ENCODE measurements at regions not wholly inside any gene's neighbourhood (a gene's known extent, or its start where the extent isn't known, plus 50 kb on each side); places are given as distances from the start of the nearest gene placed in this dataset.

DNA sequence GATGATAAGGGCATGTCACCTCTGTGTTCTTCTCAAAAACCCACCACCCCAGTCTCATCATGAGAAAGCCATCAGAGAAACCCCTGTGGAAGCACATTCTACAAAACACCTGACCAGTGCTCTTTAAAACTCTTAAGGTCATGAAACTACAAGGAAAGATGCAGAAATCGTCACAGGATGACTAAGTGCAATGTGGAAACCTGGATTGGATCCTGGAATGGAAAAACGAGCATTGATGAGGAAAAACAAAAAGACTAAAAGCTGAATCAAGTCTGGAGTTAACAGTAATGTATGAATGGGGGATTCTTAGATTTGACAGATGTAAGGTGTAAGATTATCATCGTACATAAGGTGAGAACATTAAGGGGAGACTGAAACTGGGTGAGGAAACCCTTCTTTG, 211.0 kb downstream of the TBX5 start:
- Histone ChIP-seq H3K4me1 (no peaks in the 10 kb centered on the region), H3K27ac (no peak overlapping the region), H3K4me3 (no peak overlapping the region), H3K36me3 (no peaks in the 10 kb centered on the region), H3K9me3 (no peaks in the 10 kb centered on the region), H3K27me3 (peaks cover 25% of the 10 kb centered on the region)
- TF ChIP-seq EP300 (IDR thresholded peaks at IDR 0.05) (no peak), POLR2AphosphoS5 (IDR thresholded peaks at IDR 0.05) (no peak), POLR2A (IDR thresholded peaks at IDR 0.05) (no peak)
- TF ChIP-seq, protein P1, sequence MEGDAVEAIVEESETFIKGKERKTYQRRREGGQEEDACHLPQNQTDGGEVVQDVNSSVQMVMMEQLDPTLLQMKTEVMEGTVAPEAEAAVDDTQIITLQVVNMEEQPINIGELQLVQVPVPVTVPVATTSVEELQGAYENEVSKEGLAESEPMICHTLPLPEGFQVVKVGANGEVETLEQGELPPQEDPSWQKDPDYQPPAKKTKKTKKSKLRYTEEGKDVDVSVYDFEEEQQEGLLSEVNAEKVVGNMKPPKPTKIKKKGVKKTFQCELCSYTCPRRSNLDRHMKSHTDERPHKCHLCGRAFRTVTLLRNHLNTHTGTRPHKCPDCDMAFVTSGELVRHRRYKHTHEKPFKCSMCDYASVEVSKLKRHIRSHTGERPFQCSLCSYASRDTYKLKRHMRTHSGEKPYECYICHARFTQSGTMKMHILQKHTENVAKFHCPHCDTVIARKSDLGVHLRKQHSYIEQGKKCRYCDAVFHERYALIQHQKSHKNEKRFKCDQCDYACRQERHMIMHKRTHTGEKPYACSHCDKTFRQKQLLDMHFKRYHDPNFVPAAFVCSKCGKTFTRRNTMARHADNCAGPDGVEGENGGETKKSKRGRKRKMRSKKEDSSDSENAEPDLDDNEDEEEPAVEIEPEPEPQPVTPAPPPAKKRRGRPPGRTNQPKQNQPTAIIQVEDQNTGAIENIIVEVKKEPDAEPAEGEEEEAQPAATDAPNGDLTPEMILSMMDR (IDR thresholded peaks at IDR 0.05): no peak
- DNase-seq (ENCODE audit: low spot score in 2 of 2): no peak
- 34% methylated on average over 3 of the region's 3 CpGs for WGBS

DNA sequence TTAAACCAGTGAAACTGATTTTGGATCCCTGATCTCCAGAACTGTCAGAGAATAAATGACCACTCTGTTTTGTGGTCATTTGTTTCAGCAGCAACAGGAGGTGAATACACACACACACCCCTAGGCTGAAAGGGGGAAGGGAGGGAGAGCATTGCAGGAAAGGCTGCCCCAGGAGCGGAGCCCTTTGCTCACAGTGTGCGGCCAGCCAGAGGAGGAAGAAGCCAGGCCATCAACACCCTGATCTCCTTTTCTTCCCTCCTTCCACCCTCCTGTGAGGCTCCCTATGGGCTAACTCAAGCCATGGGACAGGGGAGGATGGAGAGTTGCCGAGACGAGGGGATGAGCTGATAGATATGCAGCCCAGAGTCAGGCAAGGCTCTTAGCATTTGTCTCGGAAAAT, 211.9 kb downstream of the TBX5 start:
- TF ChIP-seq POLR2A (IDR thresholded peaks at IDR 0.05) (no peak), EP300 (IDR thresholded peaks at IDR 0.05) (no peak), POLR2AphosphoS5 (IDR thresholded peaks at IDR 0.05) (no peak)
- TF ChIP-seq, protein P1 (IDR thresholded peaks at IDR 0.05): no peak
- Histone ChIP-seq H3K27me3 (peaks cover 25% of the 10 kb centered on the region), H3K4me1 (no peaks in the 10 kb centered on the region), H3K9me3 (no peaks in the 10 kb centered on the region), H3K36me3 (no peaks in the 10 kb centered on the region), H3K4me3 (no peak overlapping the region), H3K27ac (no peak overlapping the region)
- no peak for DNase-seq (ENCODE audit: low spot score in 2 of 2)
- WGBS: 56% methylated on average over 5 of the region's 5 CpGs

DNA sequence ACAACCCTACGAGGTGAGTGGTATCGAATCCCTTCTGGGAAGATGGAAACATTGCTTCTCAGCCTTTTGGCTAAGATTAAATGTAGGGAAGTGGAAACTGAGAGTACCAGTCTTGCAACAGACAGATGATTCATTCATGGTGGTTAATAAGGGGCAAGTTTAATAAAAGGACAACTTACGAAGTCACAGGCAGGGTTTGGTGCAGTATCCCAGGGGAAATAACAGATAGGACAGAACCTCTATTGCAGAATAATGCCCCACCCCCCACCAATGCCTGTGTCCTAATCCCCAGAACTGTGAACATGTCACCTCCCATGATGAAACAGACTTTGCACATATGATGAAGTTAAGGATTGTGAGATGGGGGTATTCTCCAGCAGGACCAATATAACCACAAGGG, 212.5 kb downstream of the TBX5 start:
- TF ChIP-seq POLR2AphosphoS5 (IDR thresholded peaks at IDR 0.05) (no peak), EP300 (IDR thresholded peaks at IDR 0.05) (no peak), POLR2A (IDR thresholded peaks at IDR 0.05) (no peak)
- TF ChIP-seq, protein P1 (IDR thresholded peaks at IDR 0.05): no peak
- H3K27me3 ChIP-seq: peaks cover 25% of the 10 kb centered on the region
- 79% methylated on average over 3 of the region's 3 CpGs for WGBS
- H3K4me3 ChIP-seq: no peak overlapping the region
- DNase-seq (ENCODE audit: low spot score in 2 of 2): no peak
- no peaks in the 10 kb centered on the region for H3K9me3 ChIP-seq
- no peak overlapping the region for H3K27ac ChIP-seq
- no peaks in the 10 kb centered on the region for H3K4me1 ChIP-seq
- no peaks in the 10 kb centered on the region for H3K36me3 ChIP-seq

DNA sequence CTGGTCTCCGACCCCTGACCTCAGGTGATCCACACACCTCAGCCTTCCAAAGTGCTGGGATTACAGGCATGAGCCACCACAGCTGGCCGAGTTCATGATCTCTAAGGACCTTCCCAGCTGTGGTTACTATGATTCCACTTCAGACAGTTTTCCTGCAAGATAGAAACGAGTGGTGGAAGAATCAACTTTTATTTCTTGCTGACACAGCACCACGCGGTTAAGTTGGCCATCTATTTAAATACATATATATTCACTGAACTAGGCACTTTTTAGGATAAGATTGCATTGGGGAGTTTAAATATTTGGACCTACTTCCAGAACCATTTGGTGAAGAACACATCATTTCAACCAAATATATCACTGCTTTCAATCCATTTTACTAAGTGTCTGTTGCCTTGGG, 213.4 kb downstream of the TBX5 start:
- H3K4me3 ChIP-seq: no peak overlapping the region
- H3K36me3 ChIP-seq: no peaks in the 10 kb centered on the region
- 85% methylated on average over 5 of the region's 5 CpGs for WGBS
- peaks cover 25% of the 10 kb centered on the region for H3K27me3 ChIP-seq
- no peak for TF ChIP-seq POLR2A (IDR thresholded peaks at IDR 0.05)
- no peak for TF ChIP-seq POLR2AphosphoS5 (IDR thresholded peaks at IDR 0.05)
- no peak for TF ChIP-seq EP300 (IDR thresholded peaks at IDR 0.05)
- TF ChIP-seq, protein P1 (IDR thresholded peaks at IDR 0.05): no peak
- H3K9me3 ChIP-seq: no peaks in the 10 kb centered on the region
- no peak overlapping the region for H3K27ac ChIP-seq
- no peaks in the 10 kb centered on the region for H3K4me1 ChIP-seq
- DNase-seq (ENCODE audit: low spot score in 2 of 2): no peak

DNA sequence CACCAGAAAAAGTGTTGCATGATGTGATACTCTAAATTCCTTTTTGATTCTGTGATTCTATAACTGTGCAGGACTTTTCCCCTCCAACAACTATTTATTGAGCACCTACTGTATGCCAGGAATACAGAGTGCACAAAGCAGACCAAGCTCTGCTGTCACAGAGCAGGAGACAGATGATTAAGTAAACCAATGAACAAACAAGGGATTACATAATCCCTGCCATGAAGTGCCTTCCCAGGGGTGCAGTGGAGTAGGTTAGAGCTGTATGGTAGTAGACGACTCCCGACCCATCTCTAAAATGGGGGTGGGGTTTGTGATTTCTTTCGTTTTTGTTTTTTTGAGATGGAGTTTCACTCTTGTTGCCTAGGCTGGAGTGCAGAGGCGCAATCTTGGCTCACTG, 213.9 kb downstream of the TBX5 start:
- Histone ChIP-seq H3K9me3 (no peaks in the 10 kb centered on the region), H3K4me3 (no peak overlapping the region), H3K27ac (no peak overlapping the region), H3K4me1 (no peaks in the 10 kb centered on the region), H3K27me3 (peaks cover 25% of the 10 kb centered on the region), H3K36me3 (no peaks in the 10 kb centered on the region)
- no peak for DNase-seq (ENCODE audit: low spot score in 2 of 2)
- WGBS: 81% methylated on average over 4 of the region's 4 CpGs
- TF ChIP-seq EP300 (IDR thresholded peaks at IDR 0.05) (no peak), POLR2A (IDR thresholded peaks at IDR 0.05) (no peak), POLR2AphosphoS5 (IDR thresholded peaks at IDR 0.05) (no peak)
- TF ChIP-seq, protein P1 (IDR thresholded peaks at IDR 0.05): no peak
